ENCODE measurements at regions not wholly inside any gene's neighbourhood (a gene's known extent, or its start where the extent isn't known, plus 50 kb on each side); places are given as distances from the start of the nearest gene placed in this dataset.
"Not testable (repeated sequence)": the region's sequence is repeated elsewhere in the genome, so short reads cannot be mapped to it uniquely, and the experiment has no call there.

- DNase-seq (ENCODE audit: extremely low read depth in 1 of 2, low read depth in 1 of 2): no peak
These were observed 1868.9 kb downstream of the PCDH7 start for GRCh38 chr4:32589097-32589496.

- DNase-seq (ENCODE audit: extremely low read depth in 1 of 2, low read depth in 1 of 2): no peak
These were observed 1869.7 kb downstream of the PCDH7 start for GRCh38 chr4:32589853-32590252.

- no peak for DNase-seq (ENCODE audit: extremely low read depth in 1 of 2, low read depth in 1 of 2)
These were observed 1877.2 kb downstream of the PCDH7 start for GRCh38 chr4:32597354-32597753.

DNA sequence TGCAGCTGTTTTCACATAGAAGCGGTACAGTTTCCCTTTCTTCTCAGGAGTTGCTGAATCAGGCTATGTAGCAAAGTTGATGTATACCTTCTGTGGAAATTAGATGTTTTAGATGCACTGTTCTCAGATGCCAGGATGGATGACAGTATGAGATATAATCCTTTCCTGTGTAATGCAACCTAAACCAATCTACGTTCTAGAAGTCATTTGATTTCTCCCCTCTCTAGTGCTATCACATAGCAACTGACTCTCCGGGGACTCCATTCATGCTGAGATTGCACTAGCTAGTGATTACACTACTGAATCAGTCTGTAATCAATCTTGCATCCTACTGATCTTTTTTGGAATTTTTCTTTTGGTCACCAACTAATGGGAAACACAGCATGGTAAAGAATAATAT, 1881.7 kb downstream of the PCDH7 start:
- no peak for DNase-seq (ENCODE audit: extremely low read depth in 1 of 2, low read depth in 1 of 2)

GRCh38 chr4:32607978-32608377, 1887.8 kb downstream of the PCDH7 start:
- DNase-seq (ENCODE audit: extremely low read depth in 1 of 2, low read depth in 1 of 2): no peak

GRCh38 chr4:32624943-32625603, 1904.9 kb downstream of the PCDH7 start:
- no peak for DNase-seq (ENCODE audit: extremely low read depth in 1 of 2, low read depth in 1 of 2)

DNA sequence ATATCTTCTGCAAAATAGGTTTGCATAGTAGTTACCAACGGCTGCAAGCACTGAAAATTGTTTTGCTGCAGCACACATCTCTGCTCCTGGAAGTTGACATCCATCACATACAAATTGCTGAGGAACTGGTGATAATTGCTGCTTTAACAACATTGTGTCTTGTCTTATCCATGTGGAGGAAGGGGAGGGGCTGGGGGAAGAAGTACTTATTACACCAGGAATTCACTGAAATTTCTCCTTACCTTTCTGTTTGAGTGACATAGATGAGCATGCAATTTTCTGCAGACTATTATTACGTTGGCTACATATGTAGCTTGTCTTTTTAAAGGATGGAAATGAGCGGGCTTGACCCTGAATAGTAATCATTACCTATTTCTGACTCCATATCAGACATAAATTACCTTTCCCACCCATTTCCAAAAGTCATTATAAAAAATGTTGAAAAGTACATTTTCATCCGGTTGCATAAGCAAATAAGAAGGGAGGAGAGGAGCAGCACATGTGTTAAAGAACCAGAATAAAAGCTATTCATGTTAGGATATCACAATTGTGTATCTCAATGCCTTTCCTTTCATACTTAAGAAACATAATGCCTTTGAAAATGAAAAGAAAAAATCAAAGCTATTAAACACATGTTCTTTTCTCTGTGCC, 1905.6 kb downstream of the PCDH7 start:
- DNase-seq (ENCODE audit: extremely low read depth in 1 of 2, low read depth in 1 of 2): no peak

GRCh38 chr4:32631831-32632230, 1911.7 kb downstream of the PCDH7 start:
- no peak for DNase-seq (ENCODE audit: extremely low read depth in 1 of 2, low read depth in 1 of 2)

DNA sequence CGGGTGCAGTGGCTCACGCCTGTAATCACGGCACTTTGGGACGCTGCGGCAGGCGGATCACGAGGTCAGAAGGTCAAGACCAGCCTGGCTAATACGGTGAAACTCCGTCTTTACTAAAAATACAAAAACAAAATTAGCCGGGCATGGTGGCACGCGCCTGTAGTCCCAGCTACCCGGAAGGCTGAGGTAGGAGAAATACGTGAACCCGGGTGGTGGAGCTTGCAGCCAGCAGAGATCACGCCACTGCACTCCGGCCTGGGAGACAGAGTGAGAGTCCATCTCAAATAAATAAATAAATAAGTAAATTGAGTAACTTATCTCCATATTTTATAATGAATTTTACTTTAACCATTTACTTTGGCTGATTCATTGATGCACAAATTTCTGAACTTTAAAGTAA, 1913.3 kb downstream of the PCDH7 start:
- DNase-seq (ENCODE audit: extremely low read depth in 1 of 2, low read depth in 1 of 2): no peak

DNA sequence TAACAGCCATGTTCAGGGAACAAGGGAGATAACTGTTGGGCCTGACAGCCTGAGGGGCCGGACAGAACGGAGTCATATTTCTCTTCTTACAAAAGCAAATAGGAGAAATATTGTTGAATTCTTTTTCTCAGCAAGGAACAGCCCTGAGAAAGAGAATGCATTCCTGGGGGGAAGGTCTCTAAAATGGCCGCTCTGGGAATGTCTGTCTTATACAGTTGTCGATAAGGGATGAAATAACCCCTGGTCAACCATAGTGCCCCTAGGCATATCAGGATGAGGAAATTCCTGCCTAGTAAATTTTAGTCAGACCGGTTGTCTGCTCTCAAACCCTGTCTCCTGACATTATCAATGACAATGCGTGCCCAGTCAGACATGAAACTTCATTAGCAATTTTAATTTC, 1925.5 kb downstream of the PCDH7 start:
- DNase-seq (ENCODE audit: extremely low read depth in 1 of 2, low read depth in 1 of 2): no peak

DNA sequence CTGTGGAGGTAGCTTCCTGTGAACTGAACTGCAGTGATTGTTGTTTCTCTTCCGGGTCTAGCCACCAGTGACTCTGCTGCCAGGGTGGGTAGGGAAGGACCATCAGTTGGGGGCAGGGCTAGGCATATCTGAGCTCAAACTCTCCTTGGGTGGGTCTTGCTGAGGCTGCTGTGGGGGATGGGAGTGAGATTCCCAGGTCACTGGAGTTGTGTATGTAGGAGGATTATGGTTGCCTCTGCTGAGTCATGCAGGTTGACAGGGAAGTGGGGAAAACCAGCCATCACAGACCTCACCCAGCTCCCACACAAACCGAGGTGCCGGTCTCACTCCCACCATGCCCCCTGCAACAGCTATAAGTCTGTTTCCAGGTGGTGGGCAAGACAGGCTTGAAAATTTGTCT, 1937.8 kb downstream of the PCDH7 start:
- no peak for DNase-seq (ENCODE audit: extremely low read depth in 1 of 2, low read depth in 1 of 2)

- DNase-seq (ENCODE audit: extremely low read depth in 1 of 2, low read depth in 1 of 2): no peak
These were observed 1941.1 kb downstream of the PCDH7 start for GRCh38 chr4:32661229-32661628.

- no peak for DNase-seq (ENCODE audit: extremely low read depth in 1 of 2, low read depth in 1 of 2)
These were observed 1942.6 kb downstream of the PCDH7 start for GRCh38 chr4:32662803-32663202.

DNA sequence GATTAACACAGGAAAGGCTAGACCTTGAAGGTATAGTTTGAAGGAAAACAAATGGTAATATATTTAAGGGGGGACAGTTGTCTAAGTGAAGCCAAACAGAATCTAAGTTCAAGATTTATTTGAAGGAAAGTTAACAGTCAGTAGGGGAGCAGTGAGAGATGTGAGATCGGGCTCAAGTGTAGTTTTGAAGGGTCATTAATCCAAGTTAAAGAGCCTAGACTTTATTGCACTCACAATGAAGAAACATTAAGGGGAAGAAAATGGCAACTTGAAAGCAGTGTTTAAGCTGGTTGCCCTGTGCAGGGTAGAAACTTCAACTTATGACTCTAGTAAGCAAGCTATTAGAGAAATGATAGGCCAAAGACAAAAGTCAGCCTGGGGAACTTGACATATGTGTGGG, 1952.2 kb downstream of the PCDH7 start:
- DNase-seq (ENCODE audit: extremely low read depth in 1 of 2, low read depth in 1 of 2): no peak

GRCh38 chr4:32680946-32681345, 1960.8 kb downstream of the PCDH7 start:
- no peak for DNase-seq (ENCODE audit: extremely low read depth in 1 of 2, low read depth in 1 of 2)

DNA sequence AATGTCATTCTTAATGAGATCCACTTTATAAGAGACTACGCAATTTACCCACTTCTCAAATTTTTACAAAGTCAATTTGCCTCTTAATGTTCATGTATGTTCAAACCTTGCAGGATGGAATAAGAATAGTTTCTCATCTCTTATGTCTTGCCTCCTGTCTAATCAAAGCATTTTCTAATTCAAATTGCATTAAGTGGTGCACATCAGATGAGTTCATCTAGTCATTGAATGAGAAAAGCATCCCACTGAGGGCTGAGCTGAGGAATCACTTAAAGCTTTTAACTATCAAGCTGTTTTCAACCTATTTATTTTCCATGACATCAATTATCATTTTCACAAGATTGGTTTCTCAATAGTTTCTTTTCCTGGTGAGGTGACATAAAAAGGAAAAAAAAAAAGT, 1964.0 kb downstream of the PCDH7 start:
- DNase-seq (ENCODE audit: extremely low read depth in 1 of 2, low read depth in 1 of 2): no peak

DNA sequence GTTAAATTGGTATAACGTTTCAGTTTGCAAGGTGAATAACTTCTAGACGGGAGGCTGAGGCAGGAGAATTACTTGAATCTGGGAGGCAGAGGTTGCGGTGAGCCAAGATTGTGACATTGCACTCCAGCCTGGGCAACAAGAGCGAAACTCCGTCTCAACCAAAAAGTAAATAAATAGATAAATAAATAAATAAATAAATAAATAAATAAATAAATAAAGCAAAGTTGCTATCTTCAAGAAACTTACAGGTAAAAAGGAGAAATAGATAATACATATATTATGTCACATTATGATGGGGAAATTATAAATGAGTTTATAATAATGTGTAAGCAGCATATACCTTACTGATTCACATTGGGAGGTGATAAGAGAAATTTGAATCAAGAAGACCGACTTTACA, 1966.0 kb downstream of the PCDH7 start:
- DNase-seq (ENCODE audit: extremely low read depth in 1 of 2, low read depth in 1 of 2): no peak

- no peak for DNase-seq (ENCODE audit: extremely low read depth in 1 of 2, low read depth in 1 of 2)
These were observed 1969.3 kb downstream of the PCDH7 start for GRCh38 chr4:32689518-32689917.

DNA sequence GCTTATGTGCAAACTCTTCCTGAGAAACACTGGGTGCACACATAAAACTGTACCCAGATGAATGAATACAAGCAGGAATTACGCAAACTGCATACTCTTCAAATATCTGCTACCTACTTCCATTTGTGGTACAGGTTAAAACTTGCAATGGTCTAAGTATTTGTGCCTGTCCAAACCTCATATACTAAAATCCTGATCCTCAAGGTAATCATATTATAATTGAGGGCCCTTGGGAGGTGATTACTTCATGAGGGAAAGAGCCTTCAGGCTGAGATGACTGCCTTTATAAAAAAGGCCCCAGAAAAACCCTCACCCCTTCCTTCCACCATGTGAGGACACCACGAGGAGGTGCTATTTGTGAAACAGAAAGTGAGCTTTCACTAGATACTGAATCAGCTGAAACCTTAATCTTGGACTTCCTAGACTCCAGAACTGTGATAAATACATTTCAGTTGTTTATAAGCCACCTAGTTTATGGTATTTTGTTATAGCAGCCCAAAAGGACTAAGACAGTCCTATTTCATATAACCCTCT, 1977.2 kb downstream of the PCDH7 start:
- DNase-seq (ENCODE audit: extremely low read depth in 1 of 2, low read depth in 1 of 2): no peak

DNA sequence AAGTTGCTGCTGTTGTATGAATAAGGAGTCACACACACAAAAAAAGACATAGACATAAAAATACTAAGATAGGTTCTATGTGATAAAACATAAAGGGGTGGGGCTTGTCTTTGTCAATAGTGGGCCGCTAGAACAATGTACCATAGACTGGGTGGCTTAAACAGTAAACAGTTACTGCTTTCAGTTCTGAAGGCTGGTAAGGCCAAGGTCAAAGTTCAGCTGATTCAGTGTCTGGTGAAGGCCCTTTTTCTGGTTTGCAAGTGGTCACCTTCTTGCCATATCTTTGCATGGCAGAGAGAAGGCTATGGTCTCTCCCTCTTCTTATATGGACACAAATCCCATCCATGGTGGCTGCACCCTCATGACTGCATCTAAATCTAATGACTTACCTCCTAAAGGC, 1980.7 kb downstream of the PCDH7 start:
- DNase-seq (ENCODE audit: extremely low read depth in 1 of 2, low read depth in 1 of 2): no peak

- DNase-seq (ENCODE audit: extremely low read depth in 1 of 2, low read depth in 1 of 2): no peak
These were observed 1986.7 kb downstream of the PCDH7 start for GRCh38 chr4:32706893-32707292.

DNA sequence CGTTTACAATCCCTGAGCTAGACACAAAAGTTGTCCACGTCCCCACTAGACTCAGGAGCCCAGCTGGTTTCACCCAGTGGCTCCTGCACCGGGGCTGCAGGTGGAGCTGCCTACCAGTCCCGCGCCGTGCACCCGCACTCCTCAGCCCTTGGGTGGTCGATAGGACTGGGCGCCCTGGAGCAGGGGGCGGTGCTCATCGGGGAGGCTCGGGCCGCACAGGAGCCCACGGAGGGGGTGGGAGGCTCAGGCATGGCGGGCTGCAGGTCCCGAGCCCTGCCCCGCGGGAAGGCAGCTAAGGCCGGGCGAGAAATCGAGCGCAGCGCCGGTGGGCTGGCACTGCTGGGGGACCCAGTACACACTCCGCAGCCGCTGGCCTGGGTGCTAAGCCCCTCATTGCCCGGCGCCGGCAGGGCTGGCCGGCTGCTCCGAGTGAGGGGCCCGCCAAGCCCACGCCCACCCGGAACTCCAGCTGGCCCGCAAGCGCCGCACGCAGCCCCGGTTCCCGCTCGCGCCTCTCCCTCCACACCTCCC, 1996.0 kb downstream of the PCDH7 start:
- DNase-seq (ENCODE audit: extremely low read depth in 1 of 2, low read depth in 1 of 2): not testable (repeated sequence)

Measured in stimulated activated CD8-positive, alpha-beta memory T cell treated with anti-CD3 and anti-CD28 coated beads, Interleukin-7, amount 100 ng/mL, for 48 hours (primary cell).